OCI-M1 (cell line): ENCODE measurements at regions not wholly inside any gene's neighbourhood (a gene's known extent, or its start where the extent isn't known, plus 50 kb on each side); places are given as distances from the start of the nearest gene placed in this dataset.
A peak's percentile ranks its signal among the peaks of the same experiment; 100 is the strongest.

Experiments used
- DNase-seq: peaks from one replicate; lab custom pipeline; 2025; lab: John Stamatoyannopoulos, UW

- DNase-seq = peak; percentile 18
Measured at GRCh38 chr1:91151702-91152101, 129.9 kb upstream of the ZNF644 start.

GRCh38 chr1:91148641-91149069, 126.8 kb upstream of the ZNF644 start:
- peak; percentile 29 for DNase-seq

- DNase-seq = no peak
Measured at GRCh38 chr1:91141858-91142257, 120.0 kb upstream of the ZNF644 start.

- no peak for DNase-seq
Measured at GRCh38 chr1:91138959-91139358, 117.1 kb upstream of the ZNF644 start.

GRCh38 chr1:91137173-91137852, 115.5 kb upstream of the ZNF644 start:
- no peak for DNase-seq

- DNase-seq = no peak
Measured at GRCh38 chr1:91135799-91136198, 114.0 kb upstream of the ZNF644 start.

- DNase-seq = no peak
Measured at GRCh38 chr1:91133248-91133647, 111.4 kb upstream of the ZNF644 start.

- no peak for DNase-seq
Measured at GRCh38 chr1:91130256-91130985, 108.6 kb upstream of the ZNF644 start.

GRCh38 chr1:91129458-91129857, 107.6 kb upstream of the ZNF644 start:
- no peak for DNase-seq

- DNase-seq = no peak
Measured at GRCh38 chr1:91129017-91129416, 107.2 kb upstream of the ZNF644 start.

- DNase-seq = peak; percentile 55
Measured at GRCh38 chr1:91124989-91125417, 103.2 kb upstream of the ZNF644 start.

- no peak for DNase-seq
Measured at GRCh38 chr1:91124290-91124985, 102.6 kb upstream of the ZNF644 start.

- DNase-seq = no peak
Measured at GRCh38 chr1:91123773-91124172, 101.9 kb upstream of the ZNF644 start.

- DNase-seq = no peak
Measured at GRCh38 chr1:91123319-91123718, 101.5 kb upstream of the ZNF644 start.

GRCh38 chr1:91122106-91122717, 100.4 kb upstream of the ZNF644 start:
- DNase-seq = no peak

- no peak for DNase-seq
Measured at GRCh38 chr1:91121366-91121765, 99.5 kb upstream of the ZNF644 start.

GRCh38 chr1:91120936-91121335, 99.1 kb upstream of the ZNF644 start:
- DNase-seq = no peak

- DNase-seq = no peak
Measured at GRCh38 chr1:91120421-91120820, 98.6 kb upstream of the ZNF644 start.

GRCh38 chr1:91104712-91105111, 82.9 kb upstream of the ZNF644 start:
- DNase-seq = no peak

GRCh38 chr1:91101328-91101727, 79.5 kb upstream of the ZNF644 start:
- no peak for DNase-seq

- peak; percentile 52 for DNase-seq
Measured at GRCh38 chr1:91099746-91100621, 78.1 kb upstream of the ZNF644 start.
